ENCODE measurements at regions not wholly inside any gene's neighbourhood (a gene's known extent, or its start where the extent isn't known, plus 50 kb on each side); places are given as distances from the start of the nearest gene placed in this dataset.

DNA sequence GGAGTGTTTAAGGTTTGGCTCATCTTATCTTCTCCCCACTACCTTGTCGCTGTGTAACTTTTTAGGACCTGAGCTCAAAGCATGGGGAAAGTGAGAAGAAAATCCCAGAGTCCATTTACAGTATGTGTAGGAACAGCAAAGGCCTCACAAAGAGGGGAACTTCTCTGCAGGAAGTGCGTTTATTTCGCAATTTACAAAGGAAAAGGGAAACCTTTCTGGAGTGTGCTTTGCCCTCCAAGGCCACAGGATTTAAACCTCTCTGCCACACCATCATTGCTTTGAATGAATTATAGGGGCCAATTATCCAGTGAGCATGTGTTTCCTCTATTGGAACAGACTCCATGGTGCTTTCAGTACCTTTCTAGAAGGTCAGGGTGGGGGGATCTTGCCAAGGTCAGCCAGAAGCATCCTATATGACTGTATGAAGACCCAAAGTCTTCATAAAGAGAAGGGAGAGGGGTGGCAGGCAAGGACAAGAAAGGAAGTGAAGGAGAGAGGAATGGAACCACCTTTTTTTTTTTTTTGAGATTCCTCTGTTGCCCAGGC lies 68.1 kb upstream of the LMO2 start:
- TF ChIP-seq POLR2A (IDR thresholded peaks at IDR 0.05; ENCODE audit: low read depth, low read length) (no peak), POLR2AphosphoS5 (IDR thresholded peaks at IDR 0.05; ENCODE audit: low read depth, low read length) (no peak)

Data from GM12892 (cell line).